PC-9 (cell line): ENCODE measurements at regions not wholly inside any gene's neighbourhood (a gene's known extent, or its start where the extent isn't known, plus 50 kb on each side); places are given as distances from the start of the nearest gene placed in this dataset.
A peak's percentile ranks its signal among the peaks of the same experiment; 100 is the strongest.

Experiments used
- BruUV-seq: library from RNA; stranded (reverse); fragments of 400-500 nt; replicated peaks from 2 replicates; lab custom pipeline; 2021; lab: Mats Ljungman, UMichigan
- CTCF ChIA-PET: fragments of 300-600 bp; sonication (Branson Sonifier 250); formaldehyde crosslinking; loops from one replicate; lab custom pipeline; 2022; ENCODE audit warnings: antibody characterized with exemption; lab: Charles Lee
- POLR2A ChIA-PET: fragments of 300-600 bp; sonication (Branson Sonifier 250); formaldehyde crosslinking; loops from one replicate; lab custom pipeline; 2022; ENCODE audit warnings: antibody characterized with exemption; ENCODE audit not compliant: unreplicated experiment; lab: Charles Lee
- DNase-seq, 2 experiments: peaks; one replicate each; pipeline versions ENCODE4 v3.0.0 to v3.0.0-alpha.2; 2015 to 2022; ENCODE audit warnings: mixed read lengths in 1 of 2
- H2AFZ ChIP-seq: fragments of 200-600 bp; sonication (generic); 2 replicates; pipeline ENCODE4 v1.8.1; 2017; ENCODE audit warnings: antibody characterized with exemption
- H3F3A ChIP-seq: fragments of 200-600 bp; sonication (generic); 2 replicates; pipeline ENCODE4 v1.8.1; 2017; ENCODE audit warnings: antibody characterized with exemption, mild to moderate bottlenecking, low read depth; ENCODE audit not compliant: insufficient read depth
- H3K27ac ChIP-seq: fragments of 200-600 bp; sonication (generic); 2 replicates; pipeline ENCODE4 v1.6.1; 2016; ENCODE audit warnings: mixed run types
- H3K27me3 ChIP-seq: fragments of 200-600 bp; sonication (generic); 2 replicates; pipeline ENCODE4 v1.6.1; 2016; ENCODE audit warnings: low read depth, mixed run types; ENCODE audit not compliant: insufficient read depth
- H3K36me3 ChIP-seq: fragments of 200-600 bp; sonication (generic); 2 replicates; pipeline ENCODE4 v1.6.1; 2016; ENCODE audit warnings: low read depth, mixed run types
- H3K4me1 ChIP-seq: fragments of 200-600 bp; sonication (generic); replicated peaks from 2 replicates; pipeline ENCODE4 v1.6.1; 2016; ENCODE audit warnings: mixed run types; ENCODE audit not compliant: insufficient read depth
- H3K4me2 ChIP-seq: fragments of 200-600 bp; sonication (generic); 2 replicates; pipeline ENCODE4 v1.6.1; 2017; ENCODE audit warnings: mixed run types
- H3K4me3 ChIP-seq: fragments of 200-600 bp; sonication (generic); 2 replicates; pipeline ENCODE4 v1.6.1; 2016; ENCODE audit warnings: mixed run types
- H3K79me2 ChIP-seq: fragments of 200-600 bp; sonication (generic); 2 replicates; pipeline ENCODE4 v1.6.1; 2017; ENCODE audit warnings: low read depth, mixed run types
- H3K9me2 ChIP-seq: fragments of 200-600 bp; sonication (generic); 2 replicates; pipeline ENCODE4 v1.8.1; 2017; ENCODE audit warnings: mild to moderate bottlenecking; ENCODE audit not compliant: insufficient read depth
- H3K9me3 ChIP-seq: fragments of 200-600 bp; sonication (generic); 2 replicates; pipeline ENCODE4 v1.8.1; 2016; ENCODE audit warnings: low read depth; ENCODE audit not compliant: insufficient read depth
- H4K20me1 ChIP-seq: fragments of 200-600 bp; sonication (generic); 2 replicates; pipeline ENCODE4 v1.8.1; 2017; ENCODE audit not compliant: insufficient read depth
- CTCF ChIP-seq: fragments of 200-600 bp; sonication (generic); conservative IDR thresholded peaks from 2 replicates; pipeline ENCODE4 v1.6.1; 2017; ENCODE audit warnings: mixed run types, antibody characterized with exemption, mild to moderate bottlenecking, moderate library complexity
- EZH2 ChIP-seq: fragments of 200-600 bp; sonication (generic); IDR thresholded peaks from 2 replicates; pipeline ENCODE4 v1.8.0; 2017; ENCODE audit warnings: antibody characterized with exemption, low read depth
- intact Hi-C: fragments of 100-400 bp; cut with micrococcal nuclease; formaldehyde crosslinking; loops from one replicate; pipeline ENCODE4 v1.10.0; 2022; ENCODE audit not compliant: unreplicated experiment

- Histone ChIP-seq H3K36me3 (no peaks in the 10 kb centered on the region), H3K4me3 (no peak overlapping the region), H3K27me3 (no peaks in the 10 kb centered on the region), H3F3A (peaks cover 15% of the 10 kb centered on the region; the same call in 1 of the 2 replicates), H4K20me1 (no peaks in the 10 kb centered on the region), H2AFZ (no peak overlapping the region), H3K79me2 (no peaks in the 10 kb centered on the region), H3K4me2 (peak overlapping the region; percentile 23; the same call in 1 of the 2 replicates), H3K9me2 (no peaks in the 10 kb centered on the region), H3K4me1 (peaks cover 20% of the 10 kb centered on the region), H3K9me3 (no peaks in the 10 kb centered on the region), H3K27ac (no peak overlapping the region)
- POLR2A ChIA-PET: no interaction called here
- BruUV-seq: no TSS peak
- no peak for DNase-seq
- intact Hi-C loops: no loop called here
- TF ChIP-seq EZH2 (no peak), CTCF (no peak)
- CTCF ChIA-PET: no interaction called here
Observed at GRCh38 chr9:99445920-99446319, 223.8 kb downstream of the SEC61B start.

GRCh38 chr9:99447951-99448350 lies 225.9 kb downstream of the SEC61B start:
- Histone ChIP-seq H4K20me1 (no peaks in the 10 kb centered on the region), H3K4me3 (no peak overlapping the region), H3K36me3 (no peaks in the 10 kb centered on the region), H3K9me3 (no peaks in the 10 kb centered on the region), H3K4me1 (peaks cover 20% of the 10 kb centered on the region), H3K9me2 (no peaks in the 10 kb centered on the region), H3K27ac (no peak overlapping the region), H3K4me2 (no peak overlapping the region), H3K79me2 (no peaks in the 10 kb centered on the region), H3F3A (peaks cover 15% of the 10 kb centered on the region; the same call in 1 of the 2 replicates), H2AFZ (no peak overlapping the region), H3K27me3 (no peaks in the 10 kb centered on the region)
- intact Hi-C loops: no loop called here
- TF ChIP-seq EZH2 (no peak), CTCF (no peak)
- CTCF ChIA-PET: no interaction called here
- DNase-seq: no peak
- no TSS peak for BruUV-seq
- POLR2A ChIA-PET: no interaction called here

- H4K20me1 ChIP-seq: no peaks in the 10 kb centered on the region
- H3K4me1 ChIP-seq: peaks cover 15% of the 10 kb centered on the region
- no peaks in the 10 kb centered on the region for H3K27me3 ChIP-seq
- H3K4me3 ChIP-seq: no peak overlapping the region
- POLR2A ChIA-PET: no interaction called here
- no peak overlapping the region for H3K27ac ChIP-seq
- no TSS peak for BruUV-seq
- H3K9me2 ChIP-seq: no peaks in the 10 kb centered on the region
- H3K79me2 ChIP-seq: no peaks in the 10 kb centered on the region
- no peaks in the 10 kb centered on the region for H3K36me3 ChIP-seq
- no peak for DNase-seq
- H3K9me3 ChIP-seq: no peaks in the 10 kb centered on the region
- peaks cover 15% of the 10 kb centered on the region; the same call in 1 of the 2 replicates for H3F3A ChIP-seq
- intact Hi-C loops: no loop called here
- H2AFZ ChIP-seq: no peak overlapping the region
- CTCF ChIA-PET: no interaction called here
- no peak for TF ChIP-seq EZH2
- H3K4me2 ChIP-seq: no peak overlapping the region
Observed at GRCh38 chr9:99449726-99450125, 227.6 kb downstream of the SEC61B start.

GRCh38 chr9:99451112-99451606 lies 229.1 kb downstream of the SEC61B start:
- H3K27me3 ChIP-seq: no peaks in the 10 kb centered on the region
- intact Hi-C loops: no loop called here
- H3K9me3 ChIP-seq: no peaks in the 10 kb centered on the region
- H2AFZ ChIP-seq: no peak overlapping the region
- H3K4me2 ChIP-seq: no peak overlapping the region
- no peaks in the 10 kb centered on the region for H4K20me1 ChIP-seq
- no peaks in the 10 kb centered on the region for H3K79me2 ChIP-seq
- H3K27ac ChIP-seq: no peak overlapping the region
- no peak for TF ChIP-seq CTCF
- no peak for TF ChIP-seq EZH2
- DNase-seq: no peak
- POLR2A ChIA-PET: no interaction called here
- no peaks in the 10 kb centered on the region for H3K9me2 ChIP-seq
- 0 out of 2 replicates have a peak, but pooled peaks cover under 1% of the 10 kb centered on the region for H3F3A ChIP-seq
- no TSS peak for BruUV-seq
- 0 out of 2 replicates have a peak, but pooled peaks cover under 1% of the 10 kb centered on the region for H3K4me1 ChIP-seq
- no peak overlapping the region for H3K4me3 ChIP-seq
- H3K36me3 ChIP-seq: no peaks in the 10 kb centered on the region
- CTCF ChIA-PET: no interaction called here
